Neural progenitor cell (in vitro differentiated cells): ENCODE measurements at regions not wholly inside any gene's neighbourhood (a gene's known extent, or its start where the extent isn't known, plus 50 kb on each side); places are given as distances from the start of the nearest gene placed in this dataset.

ENCODE experiments used
- DNase-seq: peaks from one replicate; pipeline ENCODE4 v3.0.0-alpha.2; 2016; ENCODE audit warnings: low spot score
- H2AFZ ChIP-seq: fragments of 200-600 bp; sonication (generic); replicated peaks from 2 replicates; pipeline ENCODE4 v1.6.1; 2016; ENCODE audit warnings: antibody characterized with exemption
- H3F3A ChIP-seq: fragments of 200-600 bp; sonication (generic); 2 replicates; pipeline ENCODE4 v1.6.1; 2016; ENCODE audit warnings: antibody characterized with exemption, low read depth
- H3K27ac ChIP-seq: fragments of 200-600 bp; sonication (generic); 2 replicates; pipeline ENCODE4 v1.5.1; 2016; ENCODE audit warnings: mild to moderate bottlenecking
- H3K27me3 ChIP-seq: fragments of 200-600 bp; sonication (generic); 2 replicates; pipeline ENCODE4 v1.6.1; 2016; ENCODE audit warnings: mild to moderate bottlenecking, moderate library complexity
- H3K36me3 ChIP-seq: fragments of 200-600 bp; sonication (generic); 2 replicates; pipeline ENCODE4 v1.5.1; 2016
- H3K4me1 ChIP-seq: fragments of 200-600 bp; sonication (generic); 2 replicates; pipeline ENCODE4 v1.6.1; 2016; ENCODE audit warnings: mixed run types
- H3K4me2 ChIP-seq: fragments of 200-600 bp; sonication (generic); 2 replicates; pipeline ENCODE4 v1.6.1; 2016
- H3K4me3 ChIP-seq: fragments of 200-600 bp; sonication (generic); 2 replicates; pipeline ENCODE4 v1.5.1; 2016
- H3K79me2 ChIP-seq: fragments of 200-600 bp; sonication (generic); 2 replicates; pipeline ENCODE4 v1.6.1; 2016; ENCODE audit warnings: low read depth
- H3K9ac ChIP-seq: fragments of 200-600 bp; sonication (generic); 2 replicates; pipeline ENCODE4 v1.6.1; 2016
- H3K9me3 ChIP-seq: fragments of 200-600 bp; sonication (generic); 2 replicates; pipeline ENCODE4 v1.5.1; 2016; ENCODE audit warnings: low read depth
- H4K20me1 ChIP-seq: fragments of 200-600 bp; sonication (generic); 2 replicates; pipeline ENCODE4 v1.6.1; 2016; ENCODE audit warnings: low read depth
- H3K27ac Mint-ChIP-seq: 3 replicates; pipeline ENCODE4 v1.8.0; 2021; ENCODE audit warnings: mixed read lengths
- H3K27me3 Mint-ChIP-seq: 2 replicates; pipeline ENCODE4 v1.8.0; 2022; ENCODE audit warnings: low read depth, mild to moderate bottlenecking, inconsistent platforms, moderate library complexity, mixed read lengths; ENCODE audit not compliant: insufficient read depth
- H3K36me3 Mint-ChIP-seq: 3 replicates; pipeline ENCODE4 v1.8.0; 2021; ENCODE audit warnings: mixed read lengths
- H3K4me1 Mint-ChIP-seq: 3 replicates; pipeline ENCODE4 v1.8.0; 2021; ENCODE audit warnings: mixed read lengths
- H3K4me3 Mint-ChIP-seq: 3 replicates; pipeline ENCODE4 v1.8.0; 2021; ENCODE audit warnings: mild to moderate bottlenecking, moderate library complexity, mixed read lengths
- H3K9me3 Mint-ChIP-seq: 3 replicates; pipeline ENCODE4 v1.8.0; 2020; ENCODE audit warnings: mixed read lengths
- CTCF ChIP-seq: fragments of 200-600 bp; sonication (generic); IDR thresholded peaks from 2 replicates; pipeline ENCODE4 v1.5.1; 2017; ENCODE audit warnings: antibody characterized with exemption, mild to moderate bottlenecking
- EZH2 ChIP-seq: fragments of 200-600 bp; sonication (generic); IDR thresholded peaks from 2 replicates; pipeline ENCODE4 v1.6.1; 2017; ENCODE audit warnings: antibody characterized with exemption, mild to moderate bottlenecking, moderate library complexity
- EZH2phosphoT487 ChIP-seq: fragments of 200-600 bp; sonication (generic); IDR thresholded peaks from 2 replicates; pipeline ENCODE4 v1.6.1; 2017; ENCODE audit warnings: antibody characterized with exemption

DNA sequence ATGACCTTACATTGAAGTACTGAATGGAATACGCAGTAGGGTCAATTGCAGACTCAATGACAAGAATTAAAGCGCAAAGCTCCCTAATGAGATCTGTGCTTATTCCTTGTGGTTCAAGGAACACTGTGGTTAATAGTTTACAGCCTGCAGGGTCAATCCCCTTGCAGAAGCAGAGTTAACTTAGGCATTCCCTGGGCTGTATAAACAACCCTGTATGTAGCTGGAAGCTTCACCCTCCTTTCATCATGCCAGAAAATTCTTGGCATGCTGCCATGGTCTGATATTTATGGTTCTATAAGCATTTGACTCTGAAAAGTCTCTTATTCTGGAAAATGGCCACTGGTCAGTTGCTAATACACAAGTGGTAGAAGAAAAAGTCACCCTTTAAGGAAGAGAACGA lies 227.7 kb downstream of the NOVA1 start:
- Histone ChIP-seq H3K27ac (no peak overlapping the region), H3K9me3 (no peaks in the 10 kb centered on the region), H3F3A (no peaks in the 10 kb centered on the region), H3K27me3 (no peaks in the 10 kb centered on the region), H3K36me3 (no peaks in the 10 kb centered on the region), H3K79me2 (no peaks in the 10 kb centered on the region), H2AFZ (no peak overlapping the region), H3K9ac (no peak overlapping the region), H3K4me1 (no peaks in the 10 kb centered on the region), H3K4me3 (no peak overlapping the region), H4K20me1 (no peaks in the 10 kb centered on the region), H3K4me2 (no peak overlapping the region)
- H3K4me3 Mint-ChIP-seq, result no peak overlapping the region
- H3K9me3 Mint-ChIP-seq, result peaks cover 2% of the 10 kb centered on the region
- peak; percentile 5 for DNase-seq
- no peak overlapping the region for H3K27ac Mint-ChIP-seq
- H3K36me3 Mint-ChIP-seq, result no peaks in the 10 kb centered on the region
- TF ChIP-seq CTCF, result no peak
- TF ChIP-seq EZH2phosphoT487, result no peak
- TF ChIP-seq EZH2, result no peak
- H3K27me3 Mint-ChIP-seq, result peaks cover 4% of the 10 kb centered on the region
- H3K4me1 Mint-ChIP-seq, result peaks cover 7% of the 10 kb centered on the region

GRCh38 chr14:26363689-26364088 lies 234.1 kb downstream of the NOVA1 start:
- Histone ChIP-seq H3K27ac (no peak overlapping the region), H3K9ac (no peak overlapping the region), H3K4me2 (no peak overlapping the region), H2AFZ (no peak overlapping the region), H3K4me3 (no peak overlapping the region), H3K9me3 (no peaks in the 10 kb centered on the region), H3K79me2 (no peaks in the 10 kb centered on the region), H3F3A (no peaks in the 10 kb centered on the region), H3K36me3 (no peaks in the 10 kb centered on the region), H4K20me1 (no peaks in the 10 kb centered on the region), H3K4me1 (peaks cover 5% of the 10 kb centered on the region), H3K27me3 (no peaks in the 10 kb centered on the region)
- Mint-ChIP-seq H3K9me3 (no peaks in the 10 kb centered on the region), H3K4me1 (no peaks in the 10 kb centered on the region), H3K4me3 (no peak overlapping the region), H3K27me3 (peaks cover 2% of the 10 kb centered on the region), H3K36me3 (no peaks in the 10 kb centered on the region), H3K27ac (no peak overlapping the region)
- no peak for TF ChIP-seq CTCF
- TF ChIP-seq EZH2, result no peak
- no peak for TF ChIP-seq EZH2phosphoT487
- no peak for DNase-seq

GRCh38 chr14:26344596-26344995 lies 253.2 kb downstream of the NOVA1 start:
- Mint-ChIP-seq H3K9me3 (peaks cover 2% of the 10 kb centered on the region), H3K36me3 (no peaks in the 10 kb centered on the region), H3K27me3 (peaks cover 5% of the 10 kb centered on the region), H3K27ac (no peak overlapping the region), H3K4me3 (no peak overlapping the region), H3K4me1 (peaks cover 6% of the 10 kb centered on the region)
- no peaks in the 10 kb centered on the region for H3K79me2 ChIP-seq
- H4K20me1 ChIP-seq, result no peaks in the 10 kb centered on the region
- no peak overlapping the region for H3K4me2 ChIP-seq
- H3K9me3 ChIP-seq, result no peaks in the 10 kb centered on the region
- no peak for DNase-seq
- TF ChIP-seq CTCF, result no peak
- TF ChIP-seq EZH2, result no peak
- TF ChIP-seq EZH2phosphoT487, result no peak
- no peaks in the 10 kb centered on the region for H3K36me3 ChIP-seq
- no peak overlapping the region for H3K27ac ChIP-seq
- no peak overlapping the region for H3K4me3 ChIP-seq
- peaks cover 5% of the 10 kb centered on the region for H3K4me1 ChIP-seq
- no peaks in the 10 kb centered on the region for H3F3A ChIP-seq
- H2AFZ ChIP-seq, result no peak overlapping the region
- no peak overlapping the region for H3K9ac ChIP-seq
- no peaks in the 10 kb centered on the region for H3K27me3 ChIP-seq

DNA sequence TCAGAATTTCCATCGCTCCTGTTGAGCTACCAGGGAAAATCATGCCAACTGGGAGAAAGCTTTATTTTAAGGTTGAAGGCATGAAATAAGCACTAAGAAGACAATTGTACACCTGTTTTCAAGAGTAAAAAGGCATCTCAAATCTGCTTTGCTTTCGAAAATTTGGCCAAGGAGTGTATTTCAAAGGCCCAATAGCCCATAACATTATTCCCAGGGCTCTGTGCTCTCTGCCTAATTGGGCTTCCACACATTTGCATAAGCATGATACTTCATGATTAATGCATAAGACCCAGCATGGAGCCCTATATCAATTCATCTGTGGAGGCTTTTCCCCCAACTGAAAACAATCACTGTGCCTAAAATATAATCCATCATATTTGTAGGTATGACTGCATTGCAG lies 258.5 kb downstream of the NOVA1 start:
- H3K36me3 ChIP-seq, result no peaks in the 10 kb centered on the region
- Mint-ChIP-seq H3K4me1 (peaks cover 6% of the 10 kb centered on the region), H3K27me3 (peaks cover 6% of the 10 kb centered on the region), H3K27ac (no peak overlapping the region), H3K4me3 (no peak overlapping the region), H3K9me3 (no peaks in the 10 kb centered on the region), H3K36me3 (no peaks in the 10 kb centered on the region)
- peaks cover 5% of the 10 kb centered on the region for H3K4me1 ChIP-seq
- H3K9ac ChIP-seq, result no peak overlapping the region
- no peak for DNase-seq
- H3K27ac ChIP-seq, result no peak overlapping the region
- H3K9me3 ChIP-seq, result no peaks in the 10 kb centered on the region
- H3K79me2 ChIP-seq, result no peaks in the 10 kb centered on the region
- no peaks in the 10 kb centered on the region for H4K20me1 ChIP-seq
- no peak overlapping the region for H3K4me2 ChIP-seq
- no peaks in the 10 kb centered on the region for H3K27me3 ChIP-seq
- peak overlapping the region; percentile 10 for H2AFZ ChIP-seq
- H3K4me3 ChIP-seq, result no peak overlapping the region
- TF ChIP-seq CTCF, result no peak
- TF ChIP-seq EZH2, result no peak
- no peak for TF ChIP-seq EZH2phosphoT487
- no peaks in the 10 kb centered on the region for H3F3A ChIP-seq
